ENCODE measurements at regions not wholly inside any gene's neighbourhood (a gene's known extent, or its start where the extent isn't known, plus 50 kb on each side); places are given as distances from the start of the nearest gene placed in this dataset.

GRCh38 chrX:114532111-114532805, 51.6 kb upstream of the HTR2C start:
- Histone ChIP-seq H3K9ac (no peak overlapping the region), H3K4me1 (ENCODE audit: insufficient read depth) (no peaks in the 10 kb centered on the region), H3K27ac (no peak overlapping the region)

More at GRCh38 chrX:114532111-114532805, 51.6 kb upstream of the HTR2C start:
- H3K27me3 ChIP-seq (replicated peaks; ENCODE audit: insufficient read depth), result no peaks in the 10 kb centered on the region
- H3K9me3 ChIP-seq (ENCODE audit: low read depth), result no peaks in the 10 kb centered on the region
- no peaks in the 10 kb centered on the region for H3K36me3 ChIP-seq (ENCODE audit: low read depth)
- no peaks in the 10 kb centered on the region for H3K9me2 ChIP-seq (ENCODE audit: insufficient read depth)
- H2AFZ ChIP-seq, result no peak overlapping the region
- no peak for DNase-seq
- no peaks in the 10 kb centered on the region for H4K20me1 ChIP-seq (ENCODE audit: insufficient read depth)
- no peak overlapping the region for H3K4me3 ChIP-seq
- no peak overlapping the region for H3K4me2 ChIP-seq (ENCODE audit: unreplicated experiment)
- WGBS, 2 experiments (ENCODE audit: low coverage in 1 of 2, low lambda C conversion rate in 2 of 2, missing lambda C conversion rate in 2 of 2), result 0 to 13% methylated on average over 2 of the region's 2 CpGs
- TF ChIP-seq EZH2phosphoT487 (IDR thresholded peaks at IDR 0.05; ENCODE audit: insufficient read depth, low read depth) (no peak), EZH2 (IDR thresholded peaks at IDR 0.05; ENCODE audit: insufficient read depth, poor library complexity, severe bottlenecking) (no peak)
- in situ Hi-C loops (cut with MboI), result no loop called here
- H3K79me2 ChIP-seq (ENCODE audit: insufficient read depth), result no peaks in the 10 kb centered on the region
- H3F3A ChIP-seq (ENCODE audit: insufficient read depth), result no peaks in the 10 kb centered on the region
